ENCODE measurements at regions not wholly inside any gene's neighbourhood (a gene's known extent, or its start where the extent isn't known, plus 50 kb on each side); places are given as distances from the start of the nearest gene placed in this dataset.
A peak's percentile ranks its signal among the peaks of the same experiment; 100 is the strongest.

GRCh38 chr3:159828542-159828943 lies 160.1 kb upstream of the IL12A start:
- TF ChIP-seq RAD21 (IDR thresholded peaks at IDR 0.05; ENCODE audit: low read depth) (peak; percentile 70), CTCF (IDR thresholded peaks at IDR 0.05 in 2 of 3, conservative IDR thresholded peaks at IDR 0.05 in 1 of 3; ENCODE audit: borderline replicate concordance in 1 of 3, insufficient read depth in 1 of 3, low read depth in 2 of 3, low read length in 2 of 3) (peak; percentile 36 to 68 (median 55); a peak in 4 of 6 replicates), POLR2A (IDR thresholded peaks at IDR 0.05; ENCODE audit: borderline replicate concordance, extremely low read depth, insufficient read depth, insufficient read length) (no peak)
- H3K9ac ChIP-seq (ENCODE audit: low read length), result no peak overlapping the region
- intact Hi-C loops (cut with micrococcal nuclease), result loop anchor here (1.0 to 5.0 kb wide), 3 partner anchors 44 to 584 kb away; no protein-coding TSS in a partner anchor
- no peak overlapping the region for H3K27ac ChIP-seq (ENCODE audit: low read depth, low read length)
- H3K27me3 ChIP-seq (ENCODE audit: insufficient read depth, low read length), result no peaks in the 10 kb centered on the region
- ChIA-PET POLR2A (no interaction called here), CTCF (interaction anchor here (0.6 to 4.1 kb wide), 16 partner anchors 8 to 564 kb away, joined by 3 to 30 read pairs (median 4); partner anchors contain the start of gene IL12A), RAD21 (ENCODE audit: low non-redundant PET in 1 of 2, low total read pairs in 2 of 2, uncharacterized antibody in 2 of 2, unreplicated experiment in 2 of 2) (interaction anchor here (1.3 to 1.5 kb wide), 2 partner anchors 54 to 56 kb away, joined by 4 read pairs; no protein-coding TSS in a partner anchor)
- BruUV-seq (replicated peaks), result no TSS peak
- peaks cover 30 to 39% of the 10 kb centered on the region in 2 experiments for H3K4me1 ChIP-seq (ENCODE audit: control insufficient read depth in 1 of 2, insufficient read depth in 2 of 2, low read length in 2 of 2)
- no peaks in the 10 kb centered on the region for H3K9me2 ChIP-seq (ENCODE audit: insufficient read depth)
- no peaks in the 10 kb centered on the region for H3K36me3 ChIP-seq (ENCODE audit: control insufficient read depth in 1 of 2, insufficient read depth in 2 of 2, low read length in 2 of 2)
- no peaks in the 10 kb centered on the region for H3K9me3 ChIP-seq (ENCODE audit: control insufficient read depth in 1 of 2, insufficient read depth in 1 of 2, low read depth in 1 of 2, low read length in 2 of 2)
- no peaks in the 10 kb centered on the region for H4K20me1 ChIP-seq (ENCODE audit: insufficient read depth)
- no peak overlapping the region for H3K4me3 ChIP-seq (replicated peaks in 1 of 2; ENCODE audit: low read depth in 1 of 2, low read length in 2 of 2)
- ATAC-seq (peak; percentile 74), DNase-seq (ENCODE audit: low read depth, low spot score) (peak; percentile 35)
- no peak overlapping the region for H2AFZ ChIP-seq (ENCODE audit: low read depth, low read length, poor library complexity, severe bottlenecking)
- peak overlapping the region; percentile 54 for H3K4me2 ChIP-seq (ENCODE audit: low read length)
- no peaks in the 10 kb centered on the region for H3K79me2 ChIP-seq (ENCODE audit: insufficient read depth, low read length)

GRCh38 chr3:159829056-159829455 lies 159.6 kb upstream of the IL12A start:
- no peak overlapping the region for H3K9ac ChIP-seq (ENCODE audit: low read length)
- H3K79me2 ChIP-seq (ENCODE audit: insufficient read depth, low read length), result no peaks in the 10 kb centered on the region
- no peak overlapping the region for H2AFZ ChIP-seq (ENCODE audit: low read depth, low read length, poor library complexity, severe bottlenecking)
- peak overlapping the region; percentile 54 for H3K4me2 ChIP-seq (ENCODE audit: low read length)
- H3K9me3 ChIP-seq (ENCODE audit: control insufficient read depth in 1 of 2, insufficient read depth in 1 of 2, low read depth in 1 of 2, low read length in 2 of 2), result no peaks in the 10 kb centered on the region
- no peaks in the 10 kb centered on the region for H4K20me1 ChIP-seq (ENCODE audit: insufficient read depth)
- H3K27me3 ChIP-seq (ENCODE audit: insufficient read depth, low read length), result no peaks in the 10 kb centered on the region
- TF ChIP-seq SP1 (IDR thresholded peaks at IDR 0.05; ENCODE audit: low read depth), result no peak
- TF ChIP-seq REST (IDR thresholded peaks at IDR 0.05; ENCODE audit: low read depth), result no peak
- no peaks in the 10 kb centered on the region for H3K36me3 ChIP-seq (ENCODE audit: control insufficient read depth in 1 of 2, insufficient read depth in 2 of 2, low read length in 2 of 2)
- RAD21 ChIA-PET (ENCODE audit: low non-redundant PET in 1 of 2, low total read pairs in 2 of 2, uncharacterized antibody in 2 of 2, unreplicated experiment in 2 of 2), result interaction anchor here (1.3 to 1.5 kb wide), 2 partner anchors 53 to 56 kb away, joined by 4 read pairs; no protein-coding TSS in a partner anchor
- no peak overlapping the region; a peak in 1 of 4 replicates for H3K4me3 ChIP-seq (replicated peaks in 1 of 2; ENCODE audit: low read depth in 1 of 2, low read length in 2 of 2)
- POLR2A ChIA-PET, result interaction anchor here (1.4 kb wide), 1 partner anchor 177 kb away, joined by 3 read pairs; no protein-coding TSS in a partner anchor
- H3K27ac ChIP-seq (ENCODE audit: low read depth, low read length), result peak overlapping the region; percentile 21; the same call in 1 of the 2 replicates
- no peaks in the 10 kb centered on the region for H3K9me2 ChIP-seq (ENCODE audit: insufficient read depth)
- intact Hi-C loops (cut with micrococcal nuclease), result loop anchor here (5.0 kb wide), 2 partner anchors 43 to 583 kb away; no protein-coding TSS in a partner anchor
- peaks cover 27 to 34% of the 10 kb centered on the region in 2 experiments for H3K4me1 ChIP-seq (ENCODE audit: control insufficient read depth in 1 of 2, insufficient read depth in 2 of 2, low read length in 2 of 2)
- BruUV-seq (replicated peaks), result TSS peak; percentile 64
- no peak for ATAC-seq
- DNase-seq (ENCODE audit: low read depth, low spot score), result no peak
- CTCF ChIA-PET, result interaction anchor here (0.6 to 4.1 kb wide), 16 partner anchors 7 to 565 kb away, joined by 3 to 30 read pairs (median 4); partner anchors contain the start of gene IL12A

Measured in HCT116 (cell line).